Endothelial cell of umbilical vein (primary cell): ENCODE measurements at regions not wholly inside any gene's neighbourhood (a gene's known extent, or its start where the extent isn't known, plus 50 kb on each side); places are given as distances from the start of the nearest gene placed in this dataset.
A peak's percentile ranks its signal among the peaks of the same experiment; 100 is the strongest.

ENCODE experiments used
- BruUV-seq: library from RNA; stranded (reverse); fragments of 400-500 nt; replicated peaks from 2 replicates; lab custom pipeline; 2021; lab: Mats Ljungman, UMichigan
- CTCF ChIA-PET: fragments of 300-600, 350-600 bp; sonication (Branson Sonifier 250); formaldehyde crosslinking; loops from one replicate; lab custom pipeline; 2021; ENCODE audit warnings: antibody characterized with exemption, inconsistent platforms; lab: Charles Lee
- POLR2A ChIA-PET: fragments of 300-600, 350-600 bp; sonication (Branson Sonifier 250); formaldehyde crosslinking; loops from one replicate; lab custom pipeline; 2021; ENCODE audit warnings: antibody characterized with exemption, inconsistent platforms; lab: Charles Lee
- DNase-seq: peaks from one replicate; pipeline ENCODE4 v3.0.0-alpha.2; 2011; ENCODE audit warnings: low read depth, low spot score
- FAIRE-seq: peaks from 2 replicates; lab custom pipeline; 2011; peaks lifted over from hg19 to GRCh38; lab: Jason Lieb, UNC
- H2AFZ ChIP-seq: 2 replicates; pipeline ENCODE4 v1.6.0; 2012; ENCODE audit warnings: low read depth, low read length, control low read depth, inconsistent platforms
- H3K27ac ChIP-seq: 2 replicates; pipeline ENCODE4 v1.5.1; 2011; ENCODE audit warnings: low read depth, mild to moderate bottlenecking, control low read depth, low read length, moderate library complexity; ENCODE audit not compliant: insufficient read depth
- H3K27me3 ChIP-seq, 2 experiments: 2 replicates each; pipeline versions ENCODE4 v1.6.0 to v1.6.1; 2011; ENCODE audit warnings: low read length in 2 of 2, mixed read lengths in 1 of 2; ENCODE audit not compliant: control insufficient read depth in 2 of 2, insufficient read depth in 2 of 2
- H3K36me3 ChIP-seq, 2 experiments: 2 replicates in 1 of 2; 3 replicates in 1 of 2; pipeline ENCODE4 v1.5.1; 2011; ENCODE audit warnings: low read length in 2 of 2, mild to moderate bottlenecking in 1 of 2, moderate library complexity in 1 of 2; ENCODE audit not compliant: control insufficient read depth in 2 of 2, insufficient read depth in 2 of 2; ENCODE audit errors: extremely low read depth in 1 of 2
- H3K4me1 ChIP-seq: 3 replicates; pipeline ENCODE4 v1.5.1; 2011; ENCODE audit warnings: mild to moderate bottlenecking, low read length; ENCODE audit not compliant: control insufficient read depth, insufficient read depth; ENCODE audit errors: extremely low read depth
- H3K4me2 ChIP-seq: 2 replicates; pipeline ENCODE4 v1.6.1; 2011; ENCODE audit warnings: low read length, control low read depth, mixed read lengths; ENCODE audit not compliant: insufficient read depth
- H3K4me3 ChIP-seq, 3 experiments: fragments of 200-600 bp in 1 of 3; sonication (generic), shearing (Covaris generic) in 1 of 3; replicated peaks in 1 of 3; 2 replicates each; pipeline ENCODE4 v1.5.1; 2011 to 2016; ENCODE audit warnings: control low read depth in 3 of 3, low read length in 3 of 3, mild to moderate bottlenecking in 2 of 3, inconsistent platforms in 1 of 3, low read depth in 1 of 3, moderate library complexity in 1 of 3; ENCODE audit not compliant: insufficient read depth in 1 of 3
- H3K79me2 ChIP-seq: 2 replicates; pipeline ENCODE4 v1.6.0; 2012; ENCODE audit warnings: low read length, inconsistent platforms; ENCODE audit not compliant: control insufficient read depth, insufficient read depth
- H3K9ac ChIP-seq: replicated peaks from 2 replicates; pipeline ENCODE3; 2011; ENCODE audit warnings: low read length, control low read depth; ENCODE audit not compliant: insufficient read depth; ENCODE audit errors: extremely low read depth
- H3K9me1 ChIP-seq: replicated peaks from 3 replicates; pipeline ENCODE4 v1.6.0; 2011; ENCODE audit warnings: mild to moderate bottlenecking, low read length; ENCODE audit not compliant: control insufficient read depth, insufficient read depth; ENCODE audit errors: extremely low read depth
- H3K9me3 ChIP-seq: replicated peaks from 2 replicates; pipeline ENCODE4 v1.5.1; 2012; ENCODE audit warnings: low read length, inconsistent platforms; ENCODE audit not compliant: control insufficient read depth, insufficient read depth
- H4K20me1 ChIP-seq: replicated peaks from 2 replicates; pipeline ENCODE3; 2011; ENCODE audit warnings: mild to moderate bottlenecking, low read length; ENCODE audit not compliant: control insufficient read depth, insufficient read depth; ENCODE audit errors: extremely low read depth
- EZH2 ChIP-seq: IDR thresholded peaks from 2 replicates; pipeline ENCODE4 v1.6.1; 2012; ENCODE audit warnings: borderline replicate concordance, low read depth, mild to moderate bottlenecking, moderate library complexity, low read length, inconsistent platforms; ENCODE audit not compliant: severe bottlenecking
- FOS ChIP-seq: IDR thresholded peaks from 2 replicates; pipeline ENCODE4 v1.6.1; 2011; ENCODE audit warnings: mild to moderate bottlenecking, low read length, moderate library complexity, borderline replicate concordance; ENCODE audit not compliant: insufficient read depth
- GATA2 ChIP-seq: IDR thresholded peaks from 2 replicates; pipeline ENCODE4 v1.7.0; 2011; ENCODE audit warnings: low read depth, mild to moderate bottlenecking, moderate library complexity, mixed read lengths, low read length; ENCODE audit not compliant: insufficient read length, insufficient read depth
- JUN ChIP-seq: IDR thresholded peaks from 2 replicates; pipeline ENCODE4 v1.6.1; 2011; ENCODE audit warnings: borderline replicate concordance, low read depth; ENCODE audit not compliant: insufficient read length, insufficient read depth
- MYC ChIP-seq: IDR thresholded peaks from one replicate; pipeline ENCODE4 v1.6.1; 2011; ENCODE audit warnings: mild to moderate bottlenecking, low read depth, low read length
- POLR2A ChIP-seq: IDR thresholded peaks from 2 replicates; pipeline ENCODE4 v1.6.1; 2012; ENCODE audit warnings: low read depth, mild to moderate bottlenecking, control low read depth, low read length
- POLR2AphosphoS5 ChIP-seq: IDR thresholded peaks from 2 replicates; pipeline ENCODE4 v1.6.1; 2012; ENCODE audit warnings: low read depth, mild to moderate bottlenecking, control low read depth, low read length, moderate library complexity; ENCODE audit not compliant: insufficient read depth
- dilution Hi-C: fragments of 300-500 bp; cut with MboI; formaldehyde crosslinking; loops from one replicate; pipeline ENCODE4 v1.15.0; 2019; ENCODE audit warnings: low sequenced_read_pairs; ENCODE audit not compliant: extremely low pct_ligation_motif_present
- intact Hi-C: fragments of 100-400 bp; cut with micrococcal nuclease; formaldehyde crosslinking; loops from one replicate; pipeline ENCODE4 v1.10.0; 2022
- TF ChIP-seq, protein P1 (sequence below), 2 donors: IDR thresholded peaks; 1 replicate in 1 of 2; 2 replicates in 1 of 2; pipeline ENCODE4 v1.5.1; 2011; ENCODE audit warnings: low read length in 2 of 2, mild to moderate bottlenecking in 2 of 2, moderate library complexity in 2 of 2, control low read depth in 1 of 2, inconsistent platforms in 1 of 2, low read depth in 1 of 2; ENCODE audit not compliant: insufficient read depth in 1 of 2; ENCODE audit errors: extremely low read depth in 1 of 2
- TF ChIP-seq, protein P2 (sequence below): IDR thresholded peaks from 2 replicates; pipeline ENCODE4 v1.6.1; 2011; ENCODE audit not compliant: insufficient read depth, insufficient read length

DNA sequence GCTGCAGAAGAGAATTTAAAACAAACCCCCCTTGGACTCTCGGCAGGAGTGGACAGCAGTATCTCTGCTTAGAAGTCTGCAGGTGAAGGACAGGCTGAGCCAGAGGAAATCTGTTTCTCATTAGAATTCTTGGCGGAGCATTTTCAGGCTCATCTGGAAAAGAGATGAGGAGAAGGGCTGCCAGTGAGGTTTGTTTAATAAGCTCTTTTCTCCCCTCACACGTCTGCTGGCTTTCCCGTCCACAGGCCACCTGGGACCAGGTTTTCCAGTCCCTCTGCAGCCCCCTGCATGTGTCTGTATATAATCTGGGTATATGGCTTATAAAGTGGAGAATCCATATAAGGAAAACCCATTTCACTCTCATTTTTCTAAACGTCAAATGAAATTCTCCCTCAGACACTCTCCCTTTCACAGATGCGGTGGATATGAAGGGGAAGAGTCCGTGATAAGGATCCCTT lies 155.4 kb upstream of the TPM1 start:
- Histone ChIP-seq H3K4me2 (peak overlapping the region; percentile 19), H3K4me1 (peaks cover 30% of the 10 kb centered on the region), H3K36me3 (no peaks in the 10 kb centered on the region), H2AFZ (peak overlapping the region; percentile 90), H3K79me2 (no peaks in the 10 kb centered on the region), H3K4me3 (no peak overlapping the region), H3K27me3 (no peaks in the 10 kb centered on the region), H3K9me3 (no peaks in the 10 kb centered on the region), H4K20me1 (no peaks in the 10 kb centered on the region), H3K27ac (no peak overlapping the region), H3K9ac (no peak overlapping the region), H3K9me1 (no peaks in the 10 kb centered on the region)
- intact Hi-C loops = no loop called here
- no TSS peak for BruUV-seq
- FAIRE-seq (no peak), DNase-seq (no peak)
- TF ChIP-seq POLR2AphosphoS5 (no peak), GATA2 (no peak), POLR2A (no peak), JUN (no peak), FOS (no peak), MYC (no peak), EZH2 (no peak)
- TF ChIP-seq, protein P1, sequence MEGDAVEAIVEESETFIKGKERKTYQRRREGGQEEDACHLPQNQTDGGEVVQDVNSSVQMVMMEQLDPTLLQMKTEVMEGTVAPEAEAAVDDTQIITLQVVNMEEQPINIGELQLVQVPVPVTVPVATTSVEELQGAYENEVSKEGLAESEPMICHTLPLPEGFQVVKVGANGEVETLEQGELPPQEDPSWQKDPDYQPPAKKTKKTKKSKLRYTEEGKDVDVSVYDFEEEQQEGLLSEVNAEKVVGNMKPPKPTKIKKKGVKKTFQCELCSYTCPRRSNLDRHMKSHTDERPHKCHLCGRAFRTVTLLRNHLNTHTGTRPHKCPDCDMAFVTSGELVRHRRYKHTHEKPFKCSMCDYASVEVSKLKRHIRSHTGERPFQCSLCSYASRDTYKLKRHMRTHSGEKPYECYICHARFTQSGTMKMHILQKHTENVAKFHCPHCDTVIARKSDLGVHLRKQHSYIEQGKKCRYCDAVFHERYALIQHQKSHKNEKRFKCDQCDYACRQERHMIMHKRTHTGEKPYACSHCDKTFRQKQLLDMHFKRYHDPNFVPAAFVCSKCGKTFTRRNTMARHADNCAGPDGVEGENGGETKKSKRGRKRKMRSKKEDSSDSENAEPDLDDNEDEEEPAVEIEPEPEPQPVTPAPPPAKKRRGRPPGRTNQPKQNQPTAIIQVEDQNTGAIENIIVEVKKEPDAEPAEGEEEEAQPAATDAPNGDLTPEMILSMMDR (IDR thresholded peaks at IDR 0.05; ENCODE audit: extremely low read depth in 1 of 2, insufficient read depth in 1 of 2, low read depth in 1 of 2, low read length in 2 of 2) = no peak
- TF ChIP-seq, protein P2, sequence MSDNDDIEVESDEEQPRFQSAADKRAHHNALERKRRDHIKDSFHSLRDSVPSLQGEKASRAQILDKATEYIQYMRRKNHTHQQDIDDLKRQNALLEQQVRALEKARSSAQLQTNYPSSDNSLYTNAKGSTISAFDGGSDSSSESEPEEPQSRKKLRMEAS = no peak
- dilution Hi-C loops = no loop called here
- ChIA-PET POLR2A (interaction anchor here (1.6 kb wide), 1 partner anchor 155 kb away, joined by 3 read pairs; the partner anchor contains the start of gene TPM1), CTCF (interaction anchor here (1.4 to 2.4 kb wide), 2 partner anchors 12 to 158 kb away, joined by 3 to 7 read pairs; no protein-coding TSS in a partner anchor)
